Peyer's patch (tissue), 4 donors: ENCODE measurements at regions not wholly inside any gene's neighbourhood (a gene's known extent, or its start where the extent isn't known, plus 50 kb on each side); places are given as distances from the start of the nearest gene placed in this dataset.

Experiments
- DNase-seq, 3 donors: peaks; one replicate each; pipeline ENCODE4 v3.0.0-alpha.2; 2017 to 2019
- H3K27ac ChIP-seq, 4 donors: fragments of 200-600 bp; sonication (generic); one replicate each; pipeline ENCODE4 v1.5.1; 2016 to 2019
- H3K27me3 ChIP-seq, 2 donors: fragments of 200-600 bp; sonication (generic); one replicate each; pipeline ENCODE4 v1.5.1; 2019
- H3K36me3 ChIP-seq, 3 donors: fragments of 200-600 bp; sonication (generic); one replicate each; pipeline ENCODE4 v1.5.1; 2016 to 2019
- H3K4me1 ChIP-seq, 4 donors: fragments of 200-600 bp; sonication (generic); one replicate each; pipeline ENCODE4 v1.5.1; 2016 to 2019
- H3K4me3 ChIP-seq, 4 donors: fragments of 200-600 bp; sonication (generic); 1 replicate in 3 of 4; 2 replicates in 1 of 4; pipeline ENCODE4 v1.5.1; 2016 to 2019; ENCODE audit warnings: mild to moderate bottlenecking in 1 of 4
- H3K9me3 ChIP-seq, 4 donors: fragments of 200-600 bp; sonication (generic); one replicate each; pipeline ENCODE4 v1.5.1; 2016 to 2019; ENCODE audit warnings: mild to moderate bottlenecking in 1 of 4
- CTCF ChIP-seq, 6 experiments: fragments of 450-650 bp in 4 of 6; fragments of 200-600 bp in 2 of 6; sonication (generic) in 1 of 6; IDR thresholded peaks; one replicate each; pipeline ENCODE4 v1.5.1; 2017 to 2019; ENCODE audit warnings: antibody characterized with exemption in 6 of 6, mild to moderate bottlenecking in 3 of 6, moderate library complexity in 1 of 6
- POLR2A ChIP-seq, 2 donors: fragments of 450-650 bp; IDR thresholded peaks; one replicate each; pipeline ENCODE4 v1.5.1; 2017; ENCODE audit warnings: antibody characterized with exemption in 2 of 2, mild to moderate bottlenecking in 2 of 2, moderate library complexity in 2 of 2

GRCh38 chr17:83155128-83156121 is 76.0 kb downstream of the METRNL start:
- Histone ChIP-seq H3K9me3 (no peaks in the 10 kb centered on the region), H3K4me1 (peaks cover 0 to 4% (median 0%) of the 10 kb centered on the region in 4 donors), H3K36me3 (no peaks in the 10 kb centered on the region), H3K4me3 (no peak overlapping the region), H3K27ac (no peak overlapping the region), H3K27me3 (no peaks in the 10 kb centered on the region)
- no peak for DNase-seq
- TF ChIP-seq POLR2A (IDR thresholded peaks at IDR 0.05) = no peak
- no peak for TF ChIP-seq CTCF (IDR thresholded peaks at IDR 0.05)

GRCh38 chr17:83156408-83156807 is 77.0 kb downstream of the METRNL start:
- Histone ChIP-seq H3K27me3 (no peaks in the 10 kb centered on the region), H3K36me3 (no peaks in the 10 kb centered on the region), H3K4me3 (no peak overlapping the region), H3K27ac (no peak overlapping the region), H3K4me1 (peaks cover 0 to 4% (median 0%) of the 10 kb centered on the region in 4 donors), H3K9me3 (no peaks in the 10 kb centered on the region)
- no peak for DNase-seq
- TF ChIP-seq CTCF (IDR thresholded peaks at IDR 0.05) (no peak), POLR2A (IDR thresholded peaks at IDR 0.05) (no peak)

GRCh38 chr17:83159204-83160049 is 80.0 kb downstream of the METRNL start:
- no peaks in the 10 kb centered on the region for H3K4me1 ChIP-seq
- DNase-seq = no peak
- H3K27ac ChIP-seq = no peak overlapping the region
- H3K27me3 ChIP-seq = no peaks in the 10 kb centered on the region
- TF ChIP-seq POLR2A (IDR thresholded peaks at IDR 0.05) = no peak
- no peak for TF ChIP-seq CTCF (IDR thresholded peaks at IDR 0.05)
- H3K36me3 ChIP-seq = no peaks in the 10 kb centered on the region
- no peaks in the 10 kb centered on the region for H3K9me3 ChIP-seq
- no peak overlapping the region for H3K4me3 ChIP-seq

- Histone ChIP-seq H3K4me3 (no peak overlapping the region), H3K27me3 (no peaks in the 10 kb centered on the region), H3K9me3 (no peaks in the 10 kb centered on the region), H3K27ac (no peak overlapping the region), H3K4me1 (no peaks in the 10 kb centered on the region), H3K36me3 (no peaks in the 10 kb centered on the region)
- TF ChIP-seq CTCF (IDR thresholded peaks at IDR 0.05) = no peak
- no peak for TF ChIP-seq POLR2A (IDR thresholded peaks at IDR 0.05)
- DNase-seq = no peak
Measured at GRCh38 chr17:83160443-83161297, 81.3 kb downstream of the METRNL start.
